ENCODE measurements at regions not wholly inside any gene's neighbourhood (a gene's known extent, or its start where the extent isn't known, plus 50 kb on each side); places are given as distances from the start of the nearest gene placed in this dataset.

DNA sequence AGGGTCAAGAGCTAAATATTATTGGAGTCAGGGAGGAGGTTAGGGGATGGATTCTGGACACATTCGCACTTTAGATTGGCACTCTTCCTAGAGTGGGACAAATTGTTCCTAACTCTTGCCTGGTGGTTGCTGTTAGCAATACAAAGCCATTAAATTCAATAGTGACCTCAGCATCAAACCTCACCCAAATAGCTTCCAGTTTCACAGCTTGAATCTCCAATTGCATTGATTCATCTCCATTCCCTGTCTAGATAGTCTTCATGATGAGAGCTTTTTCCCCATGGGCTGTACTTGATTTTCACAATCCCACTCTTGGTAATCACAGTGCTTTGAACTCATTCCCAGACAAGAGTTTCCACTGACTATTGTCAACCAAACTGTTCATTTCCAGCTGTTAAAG lies 585.9 kb upstream of the SYT4 start:
- no peak overlapping the region for H3K9ac ChIP-seq
- no peaks in the 10 kb centered on the region for H3K79me2 ChIP-seq (ENCODE audit: insufficient read depth)
- no peak overlapping the region for H3K4me3 ChIP-seq
- H3K36me3 ChIP-seq (ENCODE audit: low read depth): no peaks in the 10 kb centered on the region
- H3F3A ChIP-seq (ENCODE audit: insufficient read depth): no peaks in the 10 kb centered on the region
- H3K4me1 ChIP-seq (ENCODE audit: insufficient read depth): no peaks in the 10 kb centered on the region
- TF ChIP-seq EZH2phosphoT487 (IDR thresholded peaks at IDR 0.05; ENCODE audit: insufficient read depth, low read depth) (no peak), EZH2 (IDR thresholded peaks at IDR 0.05; ENCODE audit: insufficient read depth, poor library complexity, severe bottlenecking) (no peak)
- H2AFZ ChIP-seq: no peak overlapping the region
- in situ Hi-C loops (cut with MboI): no loop called here
- H3K27ac ChIP-seq: no peak overlapping the region
- no peaks in the 10 kb centered on the region for H4K20me1 ChIP-seq (ENCODE audit: insufficient read depth)
- H3K9me2 ChIP-seq (ENCODE audit: insufficient read depth): 0 out of 2 replicates have a peak, but pooled peaks cover 6% of the 10 kb centered on the region
- DNase-seq: no peak
- H3K4me2 ChIP-seq (ENCODE audit: unreplicated experiment): no peak overlapping the region
- no peaks in the 10 kb centered on the region for H3K9me3 ChIP-seq (ENCODE audit: low read depth)
- 14% methylated on average over 1 of the region's 1 CpG for WGBS, 2 experiments (ENCODE audit: low coverage in 1 of 2, low lambda C conversion rate in 2 of 2, missing lambda C conversion rate in 2 of 2)
- H3K27me3 ChIP-seq (replicated peaks; ENCODE audit: insufficient read depth): no peaks in the 10 kb centered on the region; the same call in none of the 2 replicates

DNA sequence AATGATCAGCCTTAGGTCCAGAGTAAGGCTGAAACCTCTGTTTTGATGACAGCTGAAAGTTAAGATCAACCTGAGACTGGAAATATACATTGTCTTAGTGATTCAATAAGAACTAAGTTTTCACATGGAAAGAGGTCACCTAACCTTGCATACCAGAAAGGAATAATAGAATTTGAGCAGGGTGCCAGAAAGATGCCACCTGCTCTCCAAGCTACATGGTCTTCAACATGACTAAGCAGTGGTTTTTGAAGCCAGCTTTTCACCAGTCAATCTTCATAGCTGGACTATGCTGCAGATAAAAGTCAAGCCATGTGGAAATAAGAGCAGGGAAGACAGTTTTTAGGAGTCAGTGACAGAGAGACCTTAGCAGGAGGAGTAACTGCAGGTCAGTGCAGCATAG lies 589.4 kb upstream of the SYT4 start:
- H3K4me2 ChIP-seq (ENCODE audit: unreplicated experiment): no peak overlapping the region
- 0 out of 2 replicates have a peak, but pooled peaks cover 6% of the 10 kb centered on the region for H3K9me2 ChIP-seq (ENCODE audit: insufficient read depth)
- peaks cover 11% of the 10 kb centered on the region for H3F3A ChIP-seq (ENCODE audit: insufficient read depth)
- no peaks in the 10 kb centered on the region for H3K36me3 ChIP-seq (ENCODE audit: low read depth)
- H3K27ac ChIP-seq: no peak overlapping the region
- H3K27me3 ChIP-seq (replicated peaks; ENCODE audit: insufficient read depth): no peaks in the 10 kb centered on the region; the same call in 1 of the 2 replicates
- TF ChIP-seq EZH2 (IDR thresholded peaks at IDR 0.05; ENCODE audit: insufficient read depth, poor library complexity, severe bottlenecking) (no peak), EZH2phosphoT487 (IDR thresholded peaks at IDR 0.05; ENCODE audit: insufficient read depth, low read depth) (no peak)
- no peak overlapping the region for H3K4me3 ChIP-seq
- no peak for DNase-seq
- in situ Hi-C loops (cut with MboI): no loop called here
- no peaks in the 10 kb centered on the region for H3K9me3 ChIP-seq (ENCODE audit: low read depth)
- no peaks in the 10 kb centered on the region for H4K20me1 ChIP-seq (ENCODE audit: insufficient read depth)
- peaks cover 15% of the 10 kb centered on the region for H3K4me1 ChIP-seq (ENCODE audit: insufficient read depth)
- no peak overlapping the region for H3K9ac ChIP-seq
- H2AFZ ChIP-seq: no peak overlapping the region
- H3K79me2 ChIP-seq (ENCODE audit: insufficient read depth): no peaks in the 10 kb centered on the region

DNA sequence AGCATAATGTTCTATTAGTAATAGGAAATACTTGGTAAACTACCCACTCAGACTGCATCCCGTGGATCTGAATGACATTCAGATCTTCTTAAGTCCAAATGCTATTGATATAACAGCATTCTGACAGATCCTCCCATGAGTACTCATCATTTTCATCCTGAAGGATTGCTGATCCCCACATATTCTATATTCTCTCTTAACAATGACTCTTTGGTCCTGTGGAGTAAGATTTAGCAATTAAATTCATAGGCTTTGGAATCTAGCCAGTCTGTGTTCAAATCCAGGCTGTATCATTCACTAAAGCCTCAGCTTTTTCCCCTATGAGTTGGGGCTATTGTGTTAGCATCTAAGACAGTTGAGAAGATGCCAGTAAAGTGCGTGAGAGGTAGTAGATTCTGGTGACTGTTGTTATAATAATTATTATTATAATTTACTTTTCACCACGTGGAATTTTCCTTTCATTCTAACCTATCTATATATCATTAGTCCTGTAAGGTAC lies 591.3 kb upstream of the SYT4 start:
- Histone ChIP-seq H3K9me2 (ENCODE audit: insufficient read depth) (0 out of 2 replicates have a peak, but pooled peaks cover 6% of the 10 kb centered on the region), H3K27me3 (replicated peaks; ENCODE audit: insufficient read depth) (no peaks in the 10 kb centered on the region), H3K9ac (no peak overlapping the region), H4K20me1 (ENCODE audit: insufficient read depth) (no peaks in the 10 kb centered on the region), H3K36me3 (ENCODE audit: low read depth) (no peaks in the 10 kb centered on the region), H3K79me2 (ENCODE audit: insufficient read depth) (no peaks in the 10 kb centered on the region), H3K4me2 (ENCODE audit: unreplicated experiment) (no peak overlapping the region), H3K27ac (no peak overlapping the region), H3K4me3 (no peak overlapping the region), H3K9me3 (ENCODE audit: low read depth) (no peaks in the 10 kb centered on the region), H3F3A (ENCODE audit: insufficient read depth) (peaks cover 11% of the 10 kb centered on the region), H3K4me1 (ENCODE audit: insufficient read depth) (peaks cover 15% of the 10 kb centered on the region), H2AFZ (no peak overlapping the region)
- WGBS, 2 experiments (ENCODE audit: low coverage in 1 of 2, low lambda C conversion rate in 2 of 2, missing lambda C conversion rate in 2 of 2): 34 to 37% methylated on average over 3 of the region's 3 CpGs
- no peak for DNase-seq
- TF ChIP-seq EZH2 (IDR thresholded peaks at IDR 0.05; ENCODE audit: insufficient read depth, poor library complexity, severe bottlenecking) (no peak), EZH2phosphoT487 (IDR thresholded peaks at IDR 0.05; ENCODE audit: insufficient read depth, low read depth) (no peak)
- in situ Hi-C loops (cut with MboI): no loop called here

DNA sequence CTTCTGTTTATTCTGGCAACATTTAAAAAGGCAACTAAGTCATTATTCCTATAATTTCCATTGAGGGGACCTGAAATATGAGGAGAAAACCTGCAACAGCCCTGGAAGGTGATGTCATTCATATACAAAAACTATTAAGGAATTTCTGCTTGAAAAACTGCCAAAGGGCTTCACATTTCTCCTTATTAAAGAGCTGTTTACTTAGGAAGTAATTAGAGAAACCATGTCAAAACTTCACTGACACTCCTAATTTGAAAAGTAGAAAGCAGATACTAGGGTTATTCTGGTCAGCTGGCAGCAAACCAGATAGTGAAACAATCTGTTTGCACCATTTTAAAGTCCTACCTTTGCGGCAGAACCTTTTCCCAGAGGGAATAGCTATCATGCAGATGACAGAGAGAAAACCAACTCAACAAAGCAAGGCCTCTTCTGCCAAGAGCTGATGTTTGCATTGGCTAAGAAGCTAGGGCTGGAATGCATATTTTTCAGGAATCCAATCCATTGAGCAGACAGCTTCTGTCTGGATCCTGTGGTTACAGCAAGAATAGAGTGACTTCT lies 592.2 kb upstream of the SYT4 start:
- TF ChIP-seq EZH2 (IDR thresholded peaks at IDR 0.05; ENCODE audit: insufficient read depth, poor library complexity, severe bottlenecking) (no peak), EZH2phosphoT487 (IDR thresholded peaks at IDR 0.05; ENCODE audit: insufficient read depth, low read depth) (no peak)
- 3 to 5% methylated on average over 1 of the region's 1 CpG for WGBS, 2 experiments (ENCODE audit: low coverage in 1 of 2, low lambda C conversion rate in 2 of 2, missing lambda C conversion rate in 2 of 2)
- Histone ChIP-seq H3K9ac (no peak overlapping the region), H3K79me2 (ENCODE audit: insufficient read depth) (no peaks in the 10 kb centered on the region), H2AFZ (no peak overlapping the region), H3K36me3 (ENCODE audit: low read depth) (no peaks in the 10 kb centered on the region), H3K9me3 (ENCODE audit: low read depth) (no peaks in the 10 kb centered on the region), H3K4me1 (ENCODE audit: insufficient read depth) (peaks cover 15% of the 10 kb centered on the region), H3F3A (ENCODE audit: insufficient read depth) (peaks cover 11% of the 10 kb centered on the region), H3K27ac (no peak overlapping the region), H3K27me3 (replicated peaks; ENCODE audit: insufficient read depth) (no peaks in the 10 kb centered on the region), H3K4me3 (no peak overlapping the region), H3K4me2 (ENCODE audit: unreplicated experiment) (peak overlapping the region; percentile 41), H4K20me1 (ENCODE audit: insufficient read depth) (no peaks in the 10 kb centered on the region), H3K9me2 (ENCODE audit: insufficient read depth) (0 out of 2 replicates have a peak, but pooled peaks cover 6% of the 10 kb centered on the region)
- in situ Hi-C loops (cut with MboI): no loop called here
- DNase-seq: peak; percentile 63
